ENCODE measurements at regions not wholly inside any gene's neighbourhood (a gene's known extent, or its start where the extent isn't known, plus 50 kb on each side); places are given as distances from the start of the nearest gene placed in this dataset.

DNA sequence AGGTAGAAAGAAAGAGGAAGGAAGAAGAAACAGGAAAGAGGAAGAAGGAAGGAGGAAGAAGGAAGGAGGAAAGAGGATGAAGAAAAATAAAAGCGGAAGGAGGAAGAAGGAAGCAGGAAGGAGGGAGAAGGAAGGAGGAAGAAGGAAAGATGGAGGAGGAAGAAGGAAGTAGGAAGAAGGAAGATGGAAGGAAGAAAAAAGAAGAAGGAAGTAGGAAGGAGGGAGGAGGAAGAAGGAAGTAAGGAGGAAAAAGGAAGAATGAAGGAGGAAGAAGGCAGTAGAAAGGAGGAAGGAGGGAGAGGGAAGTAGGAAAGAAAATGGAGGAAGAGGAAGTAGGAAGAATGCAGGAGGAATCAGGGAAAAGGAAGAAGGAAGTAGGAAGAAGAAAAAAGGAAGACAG, 191.1 kb upstream of the TBL1X start:
- no peaks in the 10 kb centered on the region for H4K20me1 ChIP-seq (ENCODE audit: insufficient read depth)
- H3K4me3 ChIP-seq (ENCODE audit: low read length), result no peak overlapping the region
- H3K9me3 ChIP-seq (ENCODE audit: low read length), result no peaks in the 10 kb centered on the region
- H3K9ac ChIP-seq (ENCODE audit: low read length), result no peak overlapping the region
- no peaks in the 10 kb centered on the region for H3K9me2 ChIP-seq (ENCODE audit: insufficient read depth, low read length)
- H3K36me3 ChIP-seq (ENCODE audit: insufficient read depth, low read length), result no peaks in the 10 kb centered on the region
- H3K27ac ChIP-seq (ENCODE audit: low read length), result no peak overlapping the region
- H3K4me2 ChIP-seq (ENCODE audit: low read length), result no peak overlapping the region
- H3F3A ChIP-seq (ENCODE audit: insufficient read depth, low read length, poor library complexity, severe bottlenecking), result no peaks in the 10 kb centered on the region
- H3K27me3 ChIP-seq (ENCODE audit: insufficient read depth, low read depth, low read length), result no peaks in the 10 kb centered on the region
- TF ChIP-seq, protein P1, sequence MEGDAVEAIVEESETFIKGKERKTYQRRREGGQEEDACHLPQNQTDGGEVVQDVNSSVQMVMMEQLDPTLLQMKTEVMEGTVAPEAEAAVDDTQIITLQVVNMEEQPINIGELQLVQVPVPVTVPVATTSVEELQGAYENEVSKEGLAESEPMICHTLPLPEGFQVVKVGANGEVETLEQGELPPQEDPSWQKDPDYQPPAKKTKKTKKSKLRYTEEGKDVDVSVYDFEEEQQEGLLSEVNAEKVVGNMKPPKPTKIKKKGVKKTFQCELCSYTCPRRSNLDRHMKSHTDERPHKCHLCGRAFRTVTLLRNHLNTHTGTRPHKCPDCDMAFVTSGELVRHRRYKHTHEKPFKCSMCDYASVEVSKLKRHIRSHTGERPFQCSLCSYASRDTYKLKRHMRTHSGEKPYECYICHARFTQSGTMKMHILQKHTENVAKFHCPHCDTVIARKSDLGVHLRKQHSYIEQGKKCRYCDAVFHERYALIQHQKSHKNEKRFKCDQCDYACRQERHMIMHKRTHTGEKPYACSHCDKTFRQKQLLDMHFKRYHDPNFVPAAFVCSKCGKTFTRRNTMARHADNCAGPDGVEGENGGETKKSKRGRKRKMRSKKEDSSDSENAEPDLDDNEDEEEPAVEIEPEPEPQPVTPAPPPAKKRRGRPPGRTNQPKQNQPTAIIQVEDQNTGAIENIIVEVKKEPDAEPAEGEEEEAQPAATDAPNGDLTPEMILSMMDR (IDR thresholded peaks at IDR 0.05; ENCODE audit: poor library complexity, severe bottlenecking), result no peak
- TF ChIP-seq POLR2AphosphoS5 (IDR thresholded peaks at IDR 0.05) (no peak), EP300 (conservative IDR thresholded peaks at IDR 0.05; ENCODE audit: poor library complexity, severe bottlenecking) (no peak), RAD21 (conservative IDR thresholded peaks at IDR 0.05) (no peak), SMC3 (conservative IDR thresholded peaks at IDR 0.05; ENCODE audit: poor library complexity) (no peak), TAF1 (IDR thresholded peaks at IDR 0.05; ENCODE audit: low read depth) (no peak), MXI1 (conservative IDR thresholded peaks at IDR 0.05; ENCODE audit: poor library complexity, severe bottlenecking) (no peak), EZH2 (IDR thresholded peaks at IDR 0.05; ENCODE audit: borderline replicate concordance, insufficient read depth, low read length, poor library complexity, severe bottlenecking) (no peak)
- TF ChIP-seq, protein P2, sequence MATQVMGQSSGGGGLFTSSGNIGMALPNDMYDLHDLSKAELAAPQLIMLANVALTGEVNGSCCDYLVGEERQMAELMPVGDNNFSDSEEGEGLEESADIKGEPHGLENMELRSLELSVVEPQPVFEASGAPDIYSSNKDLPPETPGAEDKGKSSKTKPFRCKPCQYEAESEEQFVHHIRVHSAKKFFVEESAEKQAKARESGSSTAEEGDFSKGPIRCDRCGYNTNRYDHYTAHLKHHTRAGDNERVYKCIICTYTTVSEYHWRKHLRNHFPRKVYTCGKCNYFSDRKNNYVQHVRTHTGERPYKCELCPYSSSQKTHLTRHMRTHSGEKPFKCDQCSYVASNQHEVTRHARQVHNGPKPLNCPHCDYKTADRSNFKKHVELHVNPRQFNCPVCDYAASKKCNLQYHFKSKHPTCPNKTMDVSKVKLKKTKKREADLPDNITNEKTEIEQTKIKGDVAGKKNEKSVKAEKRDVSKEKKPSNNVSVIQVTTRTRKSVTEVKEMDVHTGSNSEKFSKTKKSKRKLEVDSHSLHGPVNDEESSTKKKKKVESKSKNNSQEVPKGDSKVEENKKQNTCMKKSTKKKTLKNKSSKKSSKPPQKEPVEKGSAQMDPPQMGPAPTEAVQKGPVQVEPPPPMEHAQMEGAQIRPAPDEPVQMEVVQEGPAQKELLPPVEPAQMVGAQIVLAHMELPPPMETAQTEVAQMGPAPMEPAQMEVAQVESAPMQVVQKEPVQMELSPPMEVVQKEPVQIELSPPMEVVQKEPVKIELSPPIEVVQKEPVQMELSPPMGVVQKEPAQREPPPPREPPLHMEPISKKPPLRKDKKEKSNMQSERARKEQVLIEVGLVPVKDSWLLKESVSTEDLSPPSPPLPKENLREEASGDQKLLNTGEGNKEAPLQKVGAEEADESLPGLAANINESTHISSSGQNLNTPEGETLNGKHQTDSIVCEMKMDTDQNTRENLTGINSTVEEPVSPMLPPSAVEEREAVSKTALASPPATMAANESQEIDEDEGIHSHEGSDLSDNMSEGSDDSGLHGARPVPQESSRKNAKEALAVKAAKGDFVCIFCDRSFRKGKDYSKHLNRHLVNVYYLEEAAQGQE (IDR thresholded peaks at IDR 0.05; ENCODE audit: borderline replicate concordance), result no peak
- no peaks in the 10 kb centered on the region for H3K79me2 ChIP-seq (replicated peaks; ENCODE audit: insufficient read depth, low read length)
- H2AFZ ChIP-seq (ENCODE audit: low read depth, low read length), result no peak overlapping the region

DNA sequence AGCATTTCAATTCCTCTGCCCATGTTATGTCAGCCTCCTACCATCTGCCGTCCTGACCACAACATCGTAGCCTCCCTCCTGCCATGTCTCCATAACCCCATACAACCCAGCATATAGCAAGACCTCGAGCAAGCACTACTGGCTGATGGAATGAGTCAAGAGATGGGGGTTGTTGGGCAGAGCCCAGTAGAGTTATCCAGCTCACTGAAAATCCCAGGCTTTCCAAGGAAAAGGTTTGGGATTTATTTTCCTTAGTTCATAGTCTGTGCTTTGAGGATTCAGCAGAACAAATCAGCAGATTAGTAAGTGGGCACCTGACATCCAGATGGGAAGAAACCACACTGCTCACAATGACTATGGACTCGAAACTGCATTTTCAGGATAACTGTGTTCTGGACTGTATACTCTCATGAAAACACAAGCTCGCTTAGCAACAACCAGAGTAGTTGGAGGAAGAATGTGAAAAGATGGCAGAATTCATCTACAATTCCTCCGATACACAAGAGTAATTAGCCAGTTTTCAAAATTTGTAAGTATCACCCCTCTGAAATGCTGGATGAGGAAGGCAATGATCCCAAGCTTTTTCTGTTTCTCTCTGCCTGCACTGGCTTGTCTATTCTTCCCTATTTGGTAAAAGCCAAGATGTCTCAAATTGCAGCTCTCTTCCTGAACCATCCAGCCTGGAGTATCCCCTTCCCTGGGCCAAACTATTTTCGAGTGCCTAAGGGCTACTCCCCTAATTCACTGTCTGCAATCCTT, 186.2 kb upstream of the TBL1X start:
- Histone ChIP-seq H3K4me2 (ENCODE audit: low read length) (no peak overlapping the region), H3K9ac (ENCODE audit: low read length) (no peak overlapping the region), H3K9me2 (ENCODE audit: insufficient read depth, low read length) (no peaks in the 10 kb centered on the region), H4K20me1 (ENCODE audit: insufficient read depth) (no peaks in the 10 kb centered on the region), H3K36me3 (ENCODE audit: insufficient read depth, low read length) (no peaks in the 10 kb centered on the region), H3K27me3 (ENCODE audit: insufficient read depth, low read depth, low read length) (no peaks in the 10 kb centered on the region), H3F3A (ENCODE audit: insufficient read depth, low read length, poor library complexity, severe bottlenecking) (no peaks in the 10 kb centered on the region), H3K79me2 (replicated peaks; ENCODE audit: insufficient read depth, low read length) (no peaks in the 10 kb centered on the region), H2AFZ (ENCODE audit: low read depth, low read length) (no peak overlapping the region), H3K9me3 (ENCODE audit: low read length) (no peaks in the 10 kb centered on the region), H3K4me3 (ENCODE audit: low read length) (no peak overlapping the region), H3K27ac (ENCODE audit: low read length) (no peak overlapping the region)
- no peak for TF ChIP-seq EZH2 (IDR thresholded peaks at IDR 0.05; ENCODE audit: borderline replicate concordance, insufficient read depth, low read length, poor library complexity, severe bottlenecking)
- TF ChIP-seq, protein P1 (IDR thresholded peaks at IDR 0.05; ENCODE audit: poor library complexity, severe bottlenecking), result no peak
- TF ChIP-seq TAF1 (IDR thresholded peaks at IDR 0.05; ENCODE audit: low read depth), result no peak
- TF ChIP-seq, protein P2 (IDR thresholded peaks at IDR 0.05; ENCODE audit: borderline replicate concordance), result no peak
- no peak for TF ChIP-seq EP300 (conservative IDR thresholded peaks at IDR 0.05; ENCODE audit: poor library complexity, severe bottlenecking)
- TF ChIP-seq MXI1 (conservative IDR thresholded peaks at IDR 0.05; ENCODE audit: poor library complexity, severe bottlenecking), result no peak
- TF ChIP-seq POLR2AphosphoS5 (IDR thresholded peaks at IDR 0.05), result no peak
- no peak for TF ChIP-seq RAD21 (conservative IDR thresholded peaks at IDR 0.05)
- no peak for TF ChIP-seq SMC3 (conservative IDR thresholded peaks at IDR 0.05; ENCODE audit: poor library complexity)
